Left lung (tissue), 4 donors: ENCODE measurements at regions not wholly inside any gene's neighbourhood (a gene's known extent, or its start where the extent isn't known, plus 50 kb on each side); places are given as distances from the start of the nearest gene placed in this dataset.
A peak's percentile ranks its signal among the peaks of the same experiment; 100 is the strongest.

Source experiments
- ATAC-seq: fragments of 200-7000 bp; cut with Tn5 transposase; one replicate; pipeline ENCODE4 v1.9.1; 2020; ENCODE audit warnings: moderate library complexity
- DNase-seq, 4 donors: peaks; one replicate each; pipeline ENCODE4 v3.0.0-alpha.2; 2013 to 2020
- H3K27ac ChIP-seq, 2 donors: fragments of 200-600 bp; sonication (generic) in 1 of 2; one replicate each; pipeline versions ENCODE4 v1.5.0 to v1.8.0; 2020 to 2021
- H3K27me3 ChIP-seq, 2 donors: fragments of 200-600 bp; sonication (generic) in 1 of 2; one replicate each; pipeline versions ENCODE4 v1.5.0 to v1.8.0; 2020 to 2021
- H3K36me3 ChIP-seq, 2 donors: fragments of 200-600 bp; sonication (generic) in 1 of 2; one replicate each; pipeline versions ENCODE4 v1.5.0 to v1.8.0; 2020 to 2021
- H3K4me1 ChIP-seq, 2 donors: fragments of 200-600 bp; one replicate each; pipeline ENCODE4 v1.8.0; 2021
- H3K4me3 ChIP-seq, 2 donors: fragments of 200-600 bp; sonication (generic) in 1 of 2; one replicate each; pipeline versions ENCODE4 v1.5.0 to v1.8.0; 2020 to 2021; ENCODE audit warnings: mild to moderate bottlenecking in 1 of 2
- H3K9me3 ChIP-seq, 2 donors: fragments of 200-600 bp; sonication (generic) in 1 of 2; one replicate each; pipeline versions ENCODE4 v1.5.0 to v1.8.0; 2020 to 2021
- intact Hi-C, 2 donors: fragments of 100-400 bp; cut with DNase I; formaldehyde crosslinking; loops; one replicate each; pipeline versions ENCODE4 v1.11.2 to v1.14.2; 2022
- TF ChIP-seq, protein P1 (sequence below), 2 donors: fragments of 200-600 bp; sonication (generic) in 1 of 2; IDR thresholded peaks; one replicate each; pipeline versions ENCODE4 v1.5.0 to v1.8.0; 2021; ENCODE audit warnings: antibody characterized with exemption in 2 of 2
- donor health status: DM: no; HTN: yes; CAD: no.
- donor health status: DM: no; HTN: no; CAD: no.

- DNase-seq, result peak in 2 of 4 donors; percentile 34 to 35
- peak; percentile 76 for ATAC-seq
- Histone ChIP-seq H3K27me3 (no peaks in the 10 kb centered on the region), H3K4me3 (no peak overlapping the region), H3K27ac (no peak overlapping the region), H3K9me3 (no peaks in the 10 kb centered on the region), H3K36me3 (no peaks in the 10 kb centered on the region), H3K4me1 (no peaks in the 10 kb centered on the region)
- TF ChIP-seq, protein P1, sequence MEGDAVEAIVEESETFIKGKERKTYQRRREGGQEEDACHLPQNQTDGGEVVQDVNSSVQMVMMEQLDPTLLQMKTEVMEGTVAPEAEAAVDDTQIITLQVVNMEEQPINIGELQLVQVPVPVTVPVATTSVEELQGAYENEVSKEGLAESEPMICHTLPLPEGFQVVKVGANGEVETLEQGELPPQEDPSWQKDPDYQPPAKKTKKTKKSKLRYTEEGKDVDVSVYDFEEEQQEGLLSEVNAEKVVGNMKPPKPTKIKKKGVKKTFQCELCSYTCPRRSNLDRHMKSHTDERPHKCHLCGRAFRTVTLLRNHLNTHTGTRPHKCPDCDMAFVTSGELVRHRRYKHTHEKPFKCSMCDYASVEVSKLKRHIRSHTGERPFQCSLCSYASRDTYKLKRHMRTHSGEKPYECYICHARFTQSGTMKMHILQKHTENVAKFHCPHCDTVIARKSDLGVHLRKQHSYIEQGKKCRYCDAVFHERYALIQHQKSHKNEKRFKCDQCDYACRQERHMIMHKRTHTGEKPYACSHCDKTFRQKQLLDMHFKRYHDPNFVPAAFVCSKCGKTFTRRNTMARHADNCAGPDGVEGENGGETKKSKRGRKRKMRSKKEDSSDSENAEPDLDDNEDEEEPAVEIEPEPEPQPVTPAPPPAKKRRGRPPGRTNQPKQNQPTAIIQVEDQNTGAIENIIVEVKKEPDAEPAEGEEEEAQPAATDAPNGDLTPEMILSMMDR (IDR thresholded peaks at IDR 0.05), result peak; percentile 69 to 82
- intact Hi-C loops, result no loop called here
These were observed 60.0 kb upstream of the TUT7 start for GRCh38 chr9:86413971-86414880.

DNA sequence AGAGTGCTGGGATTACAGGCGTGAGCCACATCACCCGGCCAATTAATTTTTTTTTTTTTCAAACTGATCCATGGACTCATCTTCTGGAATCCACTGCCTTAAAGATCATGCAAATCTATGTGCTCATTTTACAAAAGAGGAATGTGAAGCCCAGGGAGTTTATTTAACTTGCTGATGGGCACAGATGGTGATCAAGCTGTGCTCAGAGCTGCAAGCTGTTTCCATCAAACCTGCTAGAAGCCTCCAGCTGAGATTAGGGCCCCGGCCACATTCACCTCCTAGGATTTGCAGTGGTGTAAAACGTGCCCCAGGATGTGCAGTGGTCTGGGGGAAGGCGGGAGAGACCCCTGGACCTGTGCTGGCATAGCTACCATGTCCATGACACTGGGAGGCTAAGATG is 56.1 kb upstream of the TUT7 start:
- TF ChIP-seq, protein P1 (IDR thresholded peaks at IDR 0.05), result no peak
- Histone ChIP-seq H3K4me1 (peaks cover 12 to 22% of the 10 kb centered on the region in 2 donors), H3K36me3 (no peaks in the 10 kb centered on the region), H3K9me3 (no peaks in the 10 kb centered on the region), H3K27me3 (no peaks in the 10 kb centered on the region), H3K27ac (no peak overlapping the region), H3K4me3 (no peak overlapping the region)
- intact Hi-C loops, result no loop called here
- ATAC-seq, result no peak
- DNase-seq, result no peak

DNA sequence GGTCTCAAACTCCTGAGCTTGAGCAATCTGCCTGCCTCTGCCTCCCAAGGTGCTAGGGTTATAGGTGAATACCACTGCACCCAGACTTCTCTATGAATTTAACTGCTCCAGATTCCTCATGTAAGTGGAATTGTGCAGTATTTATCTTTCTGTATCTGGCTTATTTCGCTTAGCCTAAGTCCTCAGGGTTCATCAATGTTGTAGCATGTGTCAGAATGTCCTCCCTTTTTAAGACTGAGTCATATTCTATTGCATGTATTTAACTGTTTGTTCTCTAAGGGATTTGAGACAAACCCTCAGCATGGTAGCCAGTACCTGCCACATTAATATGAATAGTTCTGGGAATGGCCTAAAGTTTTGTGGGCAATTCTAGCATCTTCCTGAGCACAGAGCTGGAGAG is 53.9 kb upstream of the TUT7 start:
- no peaks in the 10 kb centered on the region for H3K9me3 ChIP-seq
- H3K4me3 ChIP-seq, result no peak overlapping the region
- TF ChIP-seq, protein P1 (IDR thresholded peaks at IDR 0.05), result no peak
- H3K27me3 ChIP-seq, result no peaks in the 10 kb centered on the region
- DNase-seq, result no peak
- H3K27ac ChIP-seq, result no peak overlapping the region
- peaks cover 14 to 26% of the 10 kb centered on the region in 2 donors for H3K4me1 ChIP-seq
- intact Hi-C loops, result no loop called here
- H3K36me3 ChIP-seq, result no peaks in the 10 kb centered on the region
- ATAC-seq, result no peak

DNA sequence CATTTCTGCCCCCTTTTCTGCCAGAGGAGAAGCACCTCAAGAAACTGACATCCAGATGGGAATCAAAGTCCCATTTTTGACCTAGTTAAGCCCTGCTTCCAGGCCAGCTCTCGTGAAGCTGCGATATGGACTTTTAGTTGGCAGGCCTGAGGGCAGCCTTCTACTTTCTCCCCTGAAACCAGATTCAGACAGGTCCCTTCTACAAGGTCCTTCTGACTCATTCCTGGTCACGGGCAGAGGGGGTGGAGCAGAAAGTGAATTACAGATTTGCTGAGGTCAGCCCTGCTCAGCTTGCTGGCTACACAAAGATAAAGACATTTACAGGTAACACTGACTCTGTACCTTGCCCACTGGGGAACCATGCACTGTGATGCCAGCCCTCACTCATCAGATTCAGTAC is 52.8 kb upstream of the TUT7 start:
- no peaks in the 10 kb centered on the region for H3K36me3 ChIP-seq
- TF ChIP-seq, protein P1 (IDR thresholded peaks at IDR 0.05), result no peak
- H3K27ac ChIP-seq, result peak overlapping the region in 1 of 2 donors; percentile 25
- no peaks in the 10 kb centered on the region for H3K9me3 ChIP-seq
- ATAC-seq (peak; percentile 77), DNase-seq (peak in 1 of 4 donors; percentile 44)
- intact Hi-C loops, result no loop called here
- no peaks in the 10 kb centered on the region for H3K27me3 ChIP-seq
- no peak overlapping the region for H3K4me3 ChIP-seq
- H3K4me1 ChIP-seq, result peaks cover 14 to 26% of the 10 kb centered on the region in 2 donors

DNA sequence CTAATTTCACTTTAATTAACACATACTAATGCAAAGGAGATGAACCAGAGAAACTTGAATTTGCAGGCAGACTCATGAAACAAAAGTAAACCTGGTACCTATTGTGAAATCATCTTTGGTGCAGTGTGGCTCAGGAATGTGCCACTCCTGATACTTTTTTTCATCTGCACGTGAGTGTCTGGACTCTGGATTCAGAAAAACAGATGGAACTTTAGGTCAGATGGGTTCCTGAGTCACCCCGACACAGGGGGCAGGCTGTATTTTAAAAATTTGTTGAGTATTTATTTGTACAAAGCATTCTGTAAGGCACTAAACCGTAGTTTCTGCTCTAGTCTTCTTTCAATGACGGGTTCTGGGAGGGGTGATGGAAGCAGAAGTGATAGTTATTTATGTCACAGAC is 52.2 kb upstream of the TUT7 start:
- ATAC-seq, result peak; percentile 60
- intact Hi-C loops, result no loop called here
- Histone ChIP-seq H3K27me3 (no peaks in the 10 kb centered on the region), H3K4me1 (peaks cover 14 to 26% of the 10 kb centered on the region in 2 donors), H3K9me3 (no peaks in the 10 kb centered on the region), H3K36me3 (no peaks in the 10 kb centered on the region), H3K4me3 (no peak overlapping the region), H3K27ac (peak overlapping the region in 1 of 2 donors; percentile 25)
- TF ChIP-seq, protein P1 (IDR thresholded peaks at IDR 0.05), result no peak
- DNase-seq, result no peak
